HL-60 (cell line): ENCODE measurements at regions not wholly inside any gene's neighbourhood (a gene's known extent, or its start where the extent isn't known, plus 50 kb on each side); places are given as distances from the start of the nearest gene placed in this dataset.

ENCODE experiments used
- DNase-seq, 2 experiments: peaks; one replicate each; pipeline ENCODE4 v3.0.0-alpha.2; 2010 to 2020; ENCODE audit warnings: low read depth in 1 of 2, low spot score in 1 of 2
- H3K27ac ChIP-seq: fragments of 250-450 bp; sonication (Bioruptor Pico); replicated peaks from 2 replicates; pipeline ENCODE4 v1.5.1; 2020; ENCODE audit warnings: mild to moderate bottlenecking, moderate library complexity
- H3K27me3 ChIP-seq: fragments of 250-450 bp; sonication (Bioruptor Pico); 2 replicates; pipeline ENCODE4 v1.5.1; 2021; ENCODE audit warnings: mild to moderate bottlenecking, moderate library complexity; ENCODE audit not compliant: insufficient read depth, poor library complexity, severe bottlenecking
- H3K4me3 ChIP-seq: replicated peaks from 2 replicates; pipeline ENCODE4 v1.5.1; 2011; ENCODE audit warnings: mild to moderate bottlenecking, control low read depth, low read length; ENCODE audit not compliant: insufficient read depth
- CTCF ChIP-seq: IDR thresholded peaks from one replicate; pipeline ENCODE4 v1.5.1; 2011; ENCODE audit warnings: low read length, control low read depth, inconsistent platforms; ENCODE audit not compliant: insufficient read depth
- GABPA ChIP-seq: IDR thresholded peaks from 2 replicates; pipeline ENCODE4 v1.6.1; 2012; ENCODE audit warnings: low read depth
- POLR2AphosphoS5 ChIP-seq: IDR thresholded peaks from 2 replicates; pipeline ENCODE4 v1.6.1; 2012; ENCODE audit warnings: low read depth
- REST ChIP-seq: IDR thresholded peaks from 2 replicates; pipeline ENCODE4 v1.6.1; 2012; ENCODE audit warnings: low read depth; ENCODE audit not compliant: insufficient replicate concordance
- SPI1 ChIP-seq: IDR thresholded peaks from 2 replicates; pipeline ENCODE4 v1.6.1; 2012; ENCODE audit warnings: low read depth, mild to moderate bottlenecking, borderline replicate concordance

- TF ChIP-seq REST (no peak), POLR2AphosphoS5 (no peak), GABPA (no peak), SPI1 (no peak), CTCF (no peak)
- no peak for DNase-seq
- H3K27me3 ChIP-seq: no peaks in the 10 kb centered on the region
Observed at GRCh38 chr5:87599778-87600177, 187.0 kb upstream of the CCNH start.

GRCh38 chr5:87598460-87598859 lies 185.7 kb upstream of the CCNH start:
- no peak for TF ChIP-seq GABPA
- no peak for TF ChIP-seq CTCF
- TF ChIP-seq POLR2AphosphoS5: no peak
- no peak for TF ChIP-seq REST
- no peak for TF ChIP-seq SPI1
- Histone ChIP-seq H3K4me3 (no peak overlapping the region), H3K27ac (no peak overlapping the region), H3K27me3 (no peaks in the 10 kb centered on the region)
- DNase-seq: no peak

More at GRCh38 chr5:87599778-87600177, 187.0 kb upstream of the CCNH start:
- Histone ChIP-seq H3K4me3 (no peak overlapping the region), H3K27ac (no peak overlapping the region)

- no peaks in the 10 kb centered on the region for H3K27me3 ChIP-seq
- DNase-seq: no peak
- TF ChIP-seq REST (no peak), SPI1 (no peak), CTCF (no peak), POLR2AphosphoS5 (no peak), GABPA (no peak)
- H3K4me3 ChIP-seq: no peak overlapping the region
- no peak overlapping the region for H3K27ac ChIP-seq
Observed at GRCh38 chr5:87594566-87594965, 181.8 kb upstream of the CCNH start.
